Hematopoietic multipotent progenitor cell treated with erythropoietin and hydrocortisone succinate and interleukin-3 and kit ligand, for 17 days (in vitro differentiated cells): ENCODE measurements at regions not wholly inside any gene's neighbourhood (a gene's known extent, or its start where the extent isn't known, plus 50 kb on each side); places are given as distances from the start of the nearest gene placed in this dataset.
"Not testable (repeated sequence)": the region's sequence is repeated elsewhere in the genome, so short reads cannot be mapped to it uniquely, and the experiment has no call there.

Experiments
- DNase-seq: peaks from one replicate; pipeline ENCODE4 v3.0.0-alpha.2; 2015; ENCODE audit warnings: low spot score

- DNase-seq = not testable (repeated sequence)
Observed at GRCh38 chr17:445839-446238, 93.2 kb upstream of the RPH3AL start, which contains the start of gene RFLNB. RFLNB (minus strand) TSS chr17:445939.

- no peak for DNase-seq
Observed at GRCh38 chr17:444879-445454, 92.4 kb upstream of the RPH3AL start.

GRCh38 chr17:443109-443508, 90.5 kb upstream of the RPH3AL start:
- no peak for DNase-seq

GRCh38 chr17:441155-441950, 88.7 kb upstream of the RPH3AL start:
- DNase-seq = no peak

GRCh38 chr17:438191-438590, 85.6 kb upstream of the RPH3AL start:
- no peak for DNase-seq

- DNase-seq = no peak
Observed at GRCh38 chr17:437545-437944, 84.9 kb upstream of the RPH3AL start.

- DNase-seq = no peak
Observed at GRCh38 chr17:436571-436970, 84.0 kb upstream of the RPH3AL start.

- DNase-seq = not testable (repeated sequence)
Observed at GRCh38 chr17:432471-432870, 79.9 kb upstream of the RPH3AL start.

GRCh38 chr17:431494-431893, 78.9 kb upstream of the RPH3AL start:
- DNase-seq = no peak

GRCh38 chr17:429589-429988, 77.0 kb upstream of the RPH3AL start:
- no peak for DNase-seq

- no peak for DNase-seq
Observed at GRCh38 chr17:428414-428813, 75.8 kb upstream of the RPH3AL start.

- no peak for DNase-seq
Observed at GRCh38 chr17:427891-428290, 75.3 kb upstream of the RPH3AL start.

- DNase-seq = no peak
Observed at GRCh38 chr17:427327-427726, 74.7 kb upstream of the RPH3AL start.

GRCh38 chr17:422196-422930, 69.8 kb upstream of the RPH3AL start:
- DNase-seq = no peak

GRCh38 chr17:420479-421175, 68.0 kb upstream of the RPH3AL start:
- DNase-seq = no peak

GRCh38 chr17:419073-419735, 66.6 kb upstream of the RPH3AL start:
- no peak for DNase-seq

GRCh38 chr17:418421-418751, 65.8 kb upstream of the RPH3AL start:
- DNase-seq = no peak

GRCh38 chr17:417691-418420, 65.2 kb upstream of the RPH3AL start:
- DNase-seq = no peak

GRCh38 chr17:416293-417206, 63.9 kb upstream of the RPH3AL start:
- DNase-seq = no peak

GRCh38 chr17:413706-414380, 61.2 kb upstream of the RPH3AL start:
- no peak for DNase-seq
